Body of pancreas (tissue), 4 donors: ENCODE measurements at regions not wholly inside any gene's neighbourhood (a gene's known extent, or its start where the extent isn't known, plus 50 kb on each side); places are given as distances from the start of the nearest gene placed in this dataset.

Experiments
- POLR2A ChIP-seq, 3 donors: fragments of 450-650 bp; IDR thresholded peaks; one replicate each; pipeline ENCODE4 v1.6.1; 2016; ENCODE audit warnings: antibody characterized with exemption in 3 of 3, mild to moderate bottlenecking in 2 of 3
- TF ChIP-seq, protein P1 (sequence below), 7 experiments: fragments of 450-650 bp in 4 of 7; fragments of 200-600 bp in 3 of 7; sonication (generic) in 3 of 7; IDR thresholded peaks; one replicate each; pipeline ENCODE4 v1.5.1; 2016 to 2019; ENCODE audit warnings: antibody characterized with exemption in 7 of 7

DNA sequence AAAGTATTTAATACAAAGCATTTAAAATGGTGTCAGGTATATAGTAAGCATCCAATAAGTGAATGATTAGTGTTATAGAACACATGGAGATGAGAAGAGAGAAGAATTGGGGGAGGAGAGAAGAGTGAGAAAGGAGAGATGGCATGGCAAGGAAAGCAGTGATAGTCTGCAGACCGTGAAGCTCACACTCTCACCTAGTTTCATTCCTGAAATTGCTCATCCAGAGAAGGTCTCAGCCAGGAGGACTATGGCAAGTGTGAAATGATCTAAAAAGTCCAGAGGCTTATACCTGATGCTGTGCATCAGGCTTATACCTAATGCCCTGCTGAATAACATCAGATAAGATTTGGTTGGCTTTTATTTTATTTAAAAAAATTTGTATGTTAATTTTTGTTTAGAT is 351.6 kb upstream of the KLF12 start:
- TF ChIP-seq, protein P1, sequence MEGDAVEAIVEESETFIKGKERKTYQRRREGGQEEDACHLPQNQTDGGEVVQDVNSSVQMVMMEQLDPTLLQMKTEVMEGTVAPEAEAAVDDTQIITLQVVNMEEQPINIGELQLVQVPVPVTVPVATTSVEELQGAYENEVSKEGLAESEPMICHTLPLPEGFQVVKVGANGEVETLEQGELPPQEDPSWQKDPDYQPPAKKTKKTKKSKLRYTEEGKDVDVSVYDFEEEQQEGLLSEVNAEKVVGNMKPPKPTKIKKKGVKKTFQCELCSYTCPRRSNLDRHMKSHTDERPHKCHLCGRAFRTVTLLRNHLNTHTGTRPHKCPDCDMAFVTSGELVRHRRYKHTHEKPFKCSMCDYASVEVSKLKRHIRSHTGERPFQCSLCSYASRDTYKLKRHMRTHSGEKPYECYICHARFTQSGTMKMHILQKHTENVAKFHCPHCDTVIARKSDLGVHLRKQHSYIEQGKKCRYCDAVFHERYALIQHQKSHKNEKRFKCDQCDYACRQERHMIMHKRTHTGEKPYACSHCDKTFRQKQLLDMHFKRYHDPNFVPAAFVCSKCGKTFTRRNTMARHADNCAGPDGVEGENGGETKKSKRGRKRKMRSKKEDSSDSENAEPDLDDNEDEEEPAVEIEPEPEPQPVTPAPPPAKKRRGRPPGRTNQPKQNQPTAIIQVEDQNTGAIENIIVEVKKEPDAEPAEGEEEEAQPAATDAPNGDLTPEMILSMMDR (IDR thresholded peaks at IDR 0.05): no peak
- TF ChIP-seq POLR2A (IDR thresholded peaks at IDR 0.05): no peak
